ENCODE measurements at regions not wholly inside any gene's neighbourhood (a gene's known extent, or its start where the extent isn't known, plus 50 kb on each side); places are given as distances from the start of the nearest gene placed in this dataset.

DNA sequence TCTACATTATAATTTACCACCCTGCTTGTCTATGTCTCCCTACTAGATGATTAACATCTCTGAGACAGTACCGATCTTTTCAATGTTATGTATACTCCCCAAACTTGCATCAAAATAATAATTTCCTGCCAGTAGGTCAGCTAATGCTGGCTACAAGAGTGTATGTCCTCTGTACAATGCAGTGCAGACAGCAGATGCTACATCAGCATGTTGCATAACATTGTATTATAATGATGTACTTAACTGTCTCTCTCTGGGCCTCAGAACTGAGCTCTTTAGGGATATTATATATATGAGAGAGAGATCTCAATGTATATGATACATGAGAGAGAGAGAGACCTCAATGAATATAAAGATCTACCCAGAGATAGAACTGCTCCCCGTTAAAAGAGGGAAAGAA lies 456.6 kb downstream of the SHQ1 start:
- TF ChIP-seq, protein P1, sequence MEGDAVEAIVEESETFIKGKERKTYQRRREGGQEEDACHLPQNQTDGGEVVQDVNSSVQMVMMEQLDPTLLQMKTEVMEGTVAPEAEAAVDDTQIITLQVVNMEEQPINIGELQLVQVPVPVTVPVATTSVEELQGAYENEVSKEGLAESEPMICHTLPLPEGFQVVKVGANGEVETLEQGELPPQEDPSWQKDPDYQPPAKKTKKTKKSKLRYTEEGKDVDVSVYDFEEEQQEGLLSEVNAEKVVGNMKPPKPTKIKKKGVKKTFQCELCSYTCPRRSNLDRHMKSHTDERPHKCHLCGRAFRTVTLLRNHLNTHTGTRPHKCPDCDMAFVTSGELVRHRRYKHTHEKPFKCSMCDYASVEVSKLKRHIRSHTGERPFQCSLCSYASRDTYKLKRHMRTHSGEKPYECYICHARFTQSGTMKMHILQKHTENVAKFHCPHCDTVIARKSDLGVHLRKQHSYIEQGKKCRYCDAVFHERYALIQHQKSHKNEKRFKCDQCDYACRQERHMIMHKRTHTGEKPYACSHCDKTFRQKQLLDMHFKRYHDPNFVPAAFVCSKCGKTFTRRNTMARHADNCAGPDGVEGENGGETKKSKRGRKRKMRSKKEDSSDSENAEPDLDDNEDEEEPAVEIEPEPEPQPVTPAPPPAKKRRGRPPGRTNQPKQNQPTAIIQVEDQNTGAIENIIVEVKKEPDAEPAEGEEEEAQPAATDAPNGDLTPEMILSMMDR (IDR thresholded peaks at IDR 0.05; ENCODE audit: low read depth, low read length): no peak
- TF ChIP-seq POLR2A (IDR thresholded peaks at IDR 0.05; ENCODE audit: extremely low read depth, insufficient read length): no peak
- no peak for TF ChIP-seq MYC (IDR thresholded peaks at IDR 0.05; ENCODE audit: low read depth, low read length)
- TF ChIP-seq, protein P2, sequence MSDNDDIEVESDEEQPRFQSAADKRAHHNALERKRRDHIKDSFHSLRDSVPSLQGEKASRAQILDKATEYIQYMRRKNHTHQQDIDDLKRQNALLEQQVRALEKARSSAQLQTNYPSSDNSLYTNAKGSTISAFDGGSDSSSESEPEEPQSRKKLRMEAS (IDR thresholded peaks at IDR 0.05; ENCODE audit: low read depth, low read length): no peak
